Liver (tissue), 8 donors: ENCODE measurements at regions not wholly inside any gene's neighbourhood (a gene's known extent, or its start where the extent isn't known, plus 50 kb on each side); places are given as distances from the start of the nearest gene placed in this dataset.

ENCODE experiments used
- DNase-seq: peaks from one replicate; pipeline ENCODE4 v3.0.0-alpha.2; 2017; ENCODE audit warnings: low spot score
- H3K27ac ChIP-seq, 2 donors: one replicate each; pipeline ENCODE4 v1.7.0; 2013; ENCODE audit warnings: inconsistent platforms in 2 of 2, low read length in 2 of 2, control low read depth in 1 of 2, low read depth in 1 of 2, mild to moderate bottlenecking in 1 of 2
- H3K27me3 ChIP-seq, 4 donors: one replicate each; pipeline versions ENCODE4 v1.6.1 to v1.7.0; 2013; ENCODE audit warnings: low read length in 3 of 4, inconsistent platforms in 1 of 4, mild to moderate bottlenecking in 1 of 4, moderate library complexity in 1 of 4; ENCODE audit not compliant: control insufficient read depth in 4 of 4, insufficient read depth in 4 of 4
- H3K36me3 ChIP-seq, 4 donors: one replicate each; pipeline versions ENCODE4 v1.6.1 to v1.7.0; 2013; ENCODE audit warnings: low read length in 3 of 4, mild to moderate bottlenecking in 3 of 4, low read depth in 1 of 4, moderate library complexity in 1 of 4; ENCODE audit not compliant: control insufficient read depth in 4 of 4, insufficient read depth in 3 of 4
- H3K4me1 ChIP-seq, 4 donors: one replicate each; pipeline versions ENCODE4 v1.6.1 to v1.7.0; 2013; ENCODE audit warnings: low read length in 3 of 4, mild to moderate bottlenecking in 3 of 4, moderate library complexity in 1 of 4; ENCODE audit not compliant: control insufficient read depth in 4 of 4, insufficient read depth in 4 of 4
- H3K4me3 ChIP-seq, 3 donors: one replicate each; pipeline versions ENCODE4 v1.6.1 to v1.7.0; 2013; ENCODE audit warnings: low read length in 3 of 3, control low read depth in 1 of 3, low read depth in 1 of 3, mild to moderate bottlenecking in 1 of 3
- H3K9ac ChIP-seq, 2 donors: one replicate each; pipeline ENCODE4 v1.7.0; 2013; ENCODE audit warnings: low read length in 2 of 2, mild to moderate bottlenecking in 2 of 2, moderate library complexity in 2 of 2, control low read depth in 1 of 2, low read depth in 1 of 2
- H3K9me3 ChIP-seq, 4 donors: one replicate each; pipeline versions ENCODE4 v1.6.1 to v1.7.0; 2013; ENCODE audit warnings: low read length in 3 of 4; ENCODE audit not compliant: control insufficient read depth in 4 of 4
- CTCF ChIP-seq: fragments of 150-350 bp; IDR thresholded peaks from 2 replicates; pipeline ENCODE4 v1.5.1; 2017; ENCODE audit warnings: improper control_type of control experiment, low read depth, low read length; ENCODE audit not compliant: missing input control
- EGR1 ChIP-seq, 2 donors: IDR thresholded peaks; 2 replicates each; pipeline ENCODE4 v1.6.1; 2016 to 2018; ENCODE audit warnings: antibody characterized with exemption in 2 of 2, low read depth in 2 of 2
- FOXA1 ChIP-seq: IDR thresholded peaks from 2 replicates; pipeline ENCODE4 v1.6.1; 2016; ENCODE audit warnings: antibody characterized with exemption
- FOXA2 ChIP-seq: IDR thresholded peaks from 2 replicates; pipeline ENCODE4 v1.6.1; 2016; ENCODE audit warnings: antibody characterized with exemption
- GABPA ChIP-seq, 2 donors: IDR thresholded peaks in 1 of 2; conservative IDR thresholded peaks in 1 of 2; 2 replicates each; pipeline ENCODE4 v1.6.1; 2016; ENCODE audit warnings: antibody characterized with exemption in 2 of 2, mild to moderate bottlenecking in 1 of 2, moderate library complexity in 1 of 2
- HNF4A ChIP-seq, 2 donors: conservative IDR thresholded peaks; 2 replicates each; pipeline ENCODE4 v1.6.1; 2016; ENCODE audit warnings: antibody characterized with exemption in 2 of 2, mild to moderate bottlenecking in 2 of 2
- HNF4G ChIP-seq: IDR thresholded peaks from 2 replicates; pipeline ENCODE4 v1.6.1; 2016; ENCODE audit warnings: antibody characterized with exemption
- JUND ChIP-seq, 2 donors: IDR thresholded peaks; 2 replicates each; pipeline ENCODE4 v1.6.1; 2016; ENCODE audit warnings: antibody characterized with exemption in 2 of 2
- NR2F2 ChIP-seq: IDR thresholded peaks from 2 replicates; pipeline ENCODE4 v1.6.1; 2016; ENCODE audit warnings: antibody characterized with exemption
- RAD21 ChIP-seq, 2 donors: IDR thresholded peaks; 2 replicates each; pipeline ENCODE4 v1.6.1; 2016; ENCODE audit warnings: antibody characterized with exemption in 2 of 2, mild to moderate bottlenecking in 2 of 2
- REST ChIP-seq: IDR thresholded peaks from 2 replicates; pipeline ENCODE4 v1.6.1; 2016; ENCODE audit warnings: antibody characterized with exemption, mild to moderate bottlenecking
- RXRA ChIP-seq, 2 donors: IDR thresholded peaks; 2 replicates each; pipeline ENCODE4 v1.6.1; 2017 to 2018; ENCODE audit warnings: antibody characterized with exemption in 2 of 2, mild to moderate bottlenecking in 1 of 2
- SP1 ChIP-seq: IDR thresholded peaks from 2 replicates; pipeline ENCODE4 v1.6.1; 2018; ENCODE audit warnings: antibody characterized with exemption, mild to moderate bottlenecking
- TAF1 ChIP-seq: conservative IDR thresholded peaks from 2 replicates; pipeline ENCODE4 v1.6.1; 2016; ENCODE audit warnings: antibody characterized with exemption, mild to moderate bottlenecking
- YY1 ChIP-seq: IDR thresholded peaks from 2 replicates; pipeline ENCODE4 v1.6.1; 2016; ENCODE audit warnings: antibody characterized with exemption, mild to moderate bottlenecking
- WGBS: extraction: QIAGEN DNeasy Blood & Tissue Kit; methylation state at CpG from one replicate; pipeline ENCODE4 v1.1.7; 2013; 5-methylcytosine and 5-hydroxymethylcytosine counted together
- TF ChIP-seq, protein P1 (sequence below): IDR thresholded peaks from 2 replicates; pipeline ENCODE4 v1.6.1; 2016; ENCODE audit warnings: antibody characterized with exemption
- TF ChIP-seq, protein P2 (sequence below): IDR thresholded peaks from 2 replicates; pipeline ENCODE4 v1.6.1; 2016; ENCODE audit warnings: antibody characterized with exemption
- TF ChIP-seq, protein P3 (sequence below): IDR thresholded peaks from 2 replicates; pipeline ENCODE4 v1.6.1; 2016; ENCODE audit warnings: antibody characterized with exemption
- donor health status: healthy.
- donor health status: healthy.
- donor health status: healthy.
- donor health status: healthy.
- donor health status: healthy.

- peaks cover 21 to 80% (median 60%) of the 10 kb centered on the region in 4 donors for H3K4me1 ChIP-seq
- no peak for DNase-seq
- peak overlapping the region in 1 of 2 donors; percentile 72 for H3K9ac ChIP-seq
- H3K9me3 ChIP-seq, result no peaks in the 10 kb centered on the region
- TF ChIP-seq RXRA (IDR thresholded peaks at IDR 0.05) (peak; percentile 75 to 94), REST (peak; percentile 74), CTCF (no peak), EGR1 (IDR thresholded peaks at IDR 0.05; ENCODE audit: low read depth in 2 of 2) (peak; percentile 37 to 42), TAF1 (no peak), HNF4A (conservative IDR thresholded peaks at IDR 0.05) (peak; percentile 71 to 87), YY1 (peak; percentile 81), JUND (IDR thresholded peaks at IDR 0.05) (peak in 1 of 2 donors; percentile 42), SP1 (peak; percentile 81), FOXA2 (peak; percentile 90), HNF4G (peak; percentile 35), GABPA (IDR thresholded peaks at IDR 0.05 in 1 of 2, conservative IDR thresholded peaks at IDR 0.05 in 1 of 2) (no peak), RAD21 (IDR thresholded peaks at IDR 0.05) (peak; percentile 64 to 67), FOXA1 (peak; percentile 80), NR2F2 (no peak)
- TF ChIP-seq, protein P1, sequence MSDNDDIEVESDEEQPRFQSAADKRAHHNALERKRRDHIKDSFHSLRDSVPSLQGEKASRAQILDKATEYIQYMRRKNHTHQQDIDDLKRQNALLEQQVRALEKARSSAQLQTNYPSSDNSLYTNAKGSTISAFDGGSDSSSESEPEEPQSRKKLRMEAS, result no peak
- TF ChIP-seq, protein P2, sequence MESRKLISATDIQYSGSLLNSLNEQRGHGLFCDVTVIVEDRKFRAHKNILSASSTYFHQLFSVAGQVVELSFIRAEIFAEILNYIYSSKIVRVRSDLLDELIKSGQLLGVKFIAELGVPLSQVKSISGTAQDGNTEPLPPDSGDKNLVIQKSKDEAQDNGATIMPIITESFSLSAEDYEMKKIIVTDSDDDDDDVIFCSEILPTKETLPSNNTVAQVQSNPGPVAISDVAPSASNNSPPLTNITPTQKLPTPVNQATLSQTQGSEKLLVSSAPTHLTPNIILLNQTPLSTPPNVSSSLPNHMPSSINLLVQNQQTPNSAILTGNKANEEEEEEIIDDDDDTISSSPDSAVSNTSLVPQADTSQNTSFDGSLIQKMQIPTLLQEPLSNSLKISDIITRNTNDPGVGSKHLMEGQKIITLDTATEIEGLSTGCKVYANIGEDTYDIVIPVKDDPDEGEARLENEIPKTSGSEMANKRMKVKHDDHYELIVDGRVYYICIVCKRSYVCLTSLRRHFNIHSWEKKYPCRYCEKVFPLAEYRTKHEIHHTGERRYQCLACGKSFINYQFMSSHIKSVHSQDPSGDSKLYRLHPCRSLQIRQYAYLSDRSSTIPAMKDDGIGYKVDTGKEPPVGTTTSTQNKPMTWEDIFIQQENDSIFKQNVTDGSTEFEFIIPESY, result peak; percentile 61
- TF ChIP-seq, protein P3, sequence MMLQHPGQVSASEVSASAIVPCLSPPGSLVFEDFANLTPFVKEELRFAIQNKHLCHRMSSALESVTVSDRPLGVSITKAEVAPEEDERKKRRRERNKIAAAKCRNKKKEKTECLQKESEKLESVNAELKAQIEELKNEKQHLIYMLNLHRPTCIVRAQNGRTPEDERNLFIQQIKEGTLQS, result no peak
- WGBS, result 42% methylated on average over 5 of the region's 5 CpGs
- no peak overlapping the region for H3K4me3 ChIP-seq
- no peaks in the 10 kb centered on the region for H3K36me3 ChIP-seq
- H3K27ac ChIP-seq, result peak overlapping the region; percentile 95 to 97
- no peaks in the 10 kb centered on the region for H3K27me3 ChIP-seq
Observed at GRCh38 chr9:89996116-89996515, 391.3 kb downstream of the GADD45G start.
